ENCODE measurements at regions not wholly inside any gene's neighbourhood (a gene's known extent, or its start where the extent isn't known, plus 50 kb on each side); places are given as distances from the start of the nearest gene placed in this dataset.

DNA sequence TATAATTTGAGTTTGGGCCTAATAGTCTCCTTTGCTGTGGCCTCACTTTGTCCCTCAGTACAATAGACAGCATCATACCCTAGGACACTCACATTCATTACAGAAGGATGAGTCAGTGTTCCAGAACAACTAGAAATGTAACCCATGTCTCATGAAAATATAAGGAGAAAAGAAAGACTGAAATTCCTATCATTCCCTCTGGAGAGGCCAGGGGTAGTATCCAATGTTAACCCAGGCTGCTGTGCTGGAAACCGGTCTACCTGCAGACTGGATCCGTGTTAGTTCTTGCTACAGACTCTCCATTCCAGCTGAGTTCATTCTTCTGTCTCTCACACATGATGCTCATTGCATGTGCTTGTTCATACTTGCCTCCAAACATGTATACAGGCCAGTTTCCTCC, 75.8 kb upstream of the HOXC13 start:
- no peaks in the 10 kb centered on the region for H3K27me3 ChIP-seq
- H3K4me3 ChIP-seq: no peak overlapping the region
- H3K36me3 ChIP-seq: no peaks in the 10 kb centered on the region
- no peak overlapping the region for H3K27ac ChIP-seq
- H3K9me3 ChIP-seq: no peaks in the 10 kb centered on the region
- intact Hi-C loops (cut with DNase I): no loop called here
- TF ChIP-seq, protein P1, sequence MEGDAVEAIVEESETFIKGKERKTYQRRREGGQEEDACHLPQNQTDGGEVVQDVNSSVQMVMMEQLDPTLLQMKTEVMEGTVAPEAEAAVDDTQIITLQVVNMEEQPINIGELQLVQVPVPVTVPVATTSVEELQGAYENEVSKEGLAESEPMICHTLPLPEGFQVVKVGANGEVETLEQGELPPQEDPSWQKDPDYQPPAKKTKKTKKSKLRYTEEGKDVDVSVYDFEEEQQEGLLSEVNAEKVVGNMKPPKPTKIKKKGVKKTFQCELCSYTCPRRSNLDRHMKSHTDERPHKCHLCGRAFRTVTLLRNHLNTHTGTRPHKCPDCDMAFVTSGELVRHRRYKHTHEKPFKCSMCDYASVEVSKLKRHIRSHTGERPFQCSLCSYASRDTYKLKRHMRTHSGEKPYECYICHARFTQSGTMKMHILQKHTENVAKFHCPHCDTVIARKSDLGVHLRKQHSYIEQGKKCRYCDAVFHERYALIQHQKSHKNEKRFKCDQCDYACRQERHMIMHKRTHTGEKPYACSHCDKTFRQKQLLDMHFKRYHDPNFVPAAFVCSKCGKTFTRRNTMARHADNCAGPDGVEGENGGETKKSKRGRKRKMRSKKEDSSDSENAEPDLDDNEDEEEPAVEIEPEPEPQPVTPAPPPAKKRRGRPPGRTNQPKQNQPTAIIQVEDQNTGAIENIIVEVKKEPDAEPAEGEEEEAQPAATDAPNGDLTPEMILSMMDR (IDR thresholded peaks at IDR 0.05): no peak
- TF ChIP-seq POLR2A (IDR thresholded peaks at IDR 0.05) (no peak), EP300 (IDR thresholded peaks at IDR 0.05) (no peak)
- no peak for DNase-seq
- 79 to 96% (median 88%) methylated on average over 2 of the region's 2 CpGs for WGBS, 3 donors
- no peaks in the 10 kb centered on the region for H3K4me1 ChIP-seq (ENCODE audit: insufficient read depth)

DNA sequence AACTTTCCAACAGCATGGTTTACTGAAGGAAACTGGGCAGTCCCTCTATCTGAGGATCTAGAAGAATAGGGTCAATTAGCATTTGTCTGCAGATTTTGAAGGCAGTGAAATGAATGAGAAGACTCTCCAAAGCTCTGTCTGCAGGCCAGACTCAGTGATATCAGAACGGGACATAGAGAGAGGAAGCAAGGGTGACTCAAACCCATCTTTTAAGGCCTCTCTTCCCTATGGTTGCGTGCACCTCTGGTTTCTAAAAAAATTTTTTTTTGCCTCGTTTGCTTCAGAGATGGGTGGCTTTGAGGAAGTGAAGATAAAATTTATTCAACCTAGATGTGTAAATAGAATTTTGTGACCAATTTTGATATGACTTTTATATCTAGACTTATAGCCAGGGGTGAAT, 71.9 kb upstream of the HOXC13 start:
- no peak overlapping the region for H3K4me3 ChIP-seq
- H3K36me3 ChIP-seq: no peaks in the 10 kb centered on the region
- DNase-seq: no peak
- no peak for TF ChIP-seq POLR2A (IDR thresholded peaks at IDR 0.05)
- no peak for TF ChIP-seq EP300 (IDR thresholded peaks at IDR 0.05)
- TF ChIP-seq, protein P1 (IDR thresholded peaks at IDR 0.05): no peak
- H3K4me1 ChIP-seq (ENCODE audit: insufficient read depth): no peaks in the 10 kb centered on the region
- no peaks in the 10 kb centered on the region for H3K9me3 ChIP-seq
- 71 to 77% (median 76%) methylated on average over 3 of the region's 3 CpGs for WGBS, 3 donors
- intact Hi-C loops (cut with DNase I): no loop called here
- H3K27ac ChIP-seq: no peak overlapping the region
- no peaks in the 10 kb centered on the region for H3K27me3 ChIP-seq

DNA sequence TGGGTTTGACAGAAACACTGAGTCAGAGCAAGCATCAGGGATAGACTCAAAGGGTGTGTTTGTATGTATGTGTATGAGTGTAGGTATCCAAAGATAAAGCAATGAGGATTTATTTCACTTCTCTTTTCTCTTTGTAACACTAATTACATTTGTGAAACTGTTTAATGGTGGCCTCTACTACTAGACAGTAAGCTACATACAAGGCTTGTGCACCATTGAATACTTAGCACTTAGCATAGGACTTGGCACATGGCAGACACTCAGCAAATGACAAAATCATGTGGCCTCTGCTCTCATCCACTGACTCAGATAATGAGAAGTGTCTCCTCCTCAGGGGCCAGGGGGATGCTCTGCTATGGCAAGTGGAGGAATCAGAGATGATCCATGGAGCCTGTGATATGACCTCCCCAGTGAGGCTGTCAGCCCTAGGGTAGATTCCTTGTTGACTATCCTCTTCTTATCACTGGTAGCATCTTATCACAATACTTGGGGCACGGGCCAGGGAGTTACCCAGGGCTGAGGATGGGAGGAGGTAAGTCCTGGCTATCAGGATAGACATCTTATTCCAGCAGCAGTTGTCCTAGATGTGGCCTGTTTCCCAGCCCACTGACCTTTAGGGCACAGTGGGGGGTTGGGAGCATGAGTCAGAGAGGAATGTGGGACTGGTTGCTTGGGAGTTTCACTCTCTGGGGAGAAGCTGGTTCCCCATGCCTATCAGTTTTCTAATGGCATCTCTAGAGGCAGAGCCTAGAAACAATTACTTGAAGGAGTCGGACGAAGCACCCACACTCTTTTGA, 71.2 kb upstream of the HOXC13 start:
- 15 to 73% (median 19%) methylated on average over 3 of the region's 3 CpGs for WGBS, 3 donors
- Histone ChIP-seq H3K9me3 (no peaks in the 10 kb centered on the region), H3K27me3 (no peaks in the 10 kb centered on the region), H3K27ac (no peak overlapping the region), H3K4me1 (ENCODE audit: insufficient read depth) (no peaks in the 10 kb centered on the region), H3K4me3 (no peak overlapping the region), H3K36me3 (no peaks in the 10 kb centered on the region)
- intact Hi-C loops (cut with DNase I): no loop called here
- no peak for DNase-seq
- no peak for TF ChIP-seq EP300 (IDR thresholded peaks at IDR 0.05)
- TF ChIP-seq POLR2A (IDR thresholded peaks at IDR 0.05): no peak
- TF ChIP-seq, protein P1 (IDR thresholded peaks at IDR 0.05): no peak

DNA sequence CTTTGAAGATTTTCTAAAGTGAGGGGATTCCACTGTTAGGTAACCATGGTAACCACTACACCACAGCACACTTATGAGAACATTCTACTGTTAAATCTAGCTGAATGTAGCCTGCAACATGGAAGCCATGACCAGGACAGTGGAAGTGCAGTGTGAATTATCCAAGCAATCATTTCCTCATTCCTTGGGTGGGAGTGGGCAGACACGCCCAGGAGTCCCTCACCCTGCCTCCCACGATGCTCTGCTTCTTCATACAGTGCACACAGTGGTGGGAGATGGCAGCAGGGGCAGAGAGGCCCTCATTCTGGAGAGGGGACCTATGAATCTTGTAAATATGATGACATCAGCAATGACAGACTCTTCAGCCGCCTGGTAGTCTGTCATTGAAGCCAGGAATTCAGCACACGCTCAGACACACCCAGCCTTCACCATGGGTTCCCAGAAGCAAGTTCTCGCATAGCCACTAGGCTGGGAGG, 70.1 kb upstream of the HOXC13 start:
- no peaks in the 10 kb centered on the region for H3K9me3 ChIP-seq
- WGBS, 3 donors: 61 to 76% (median 70%) methylated on average over 5 of the region's 5 CpGs
- no peaks in the 10 kb centered on the region for H3K27me3 ChIP-seq
- DNase-seq: no peak
- no peak for TF ChIP-seq POLR2A (IDR thresholded peaks at IDR 0.05)
- TF ChIP-seq, protein P1 (IDR thresholded peaks at IDR 0.05): no peak
- no peak for TF ChIP-seq EP300 (IDR thresholded peaks at IDR 0.05)
- no peak overlapping the region for H3K27ac ChIP-seq
- no peak overlapping the region for H3K4me3 ChIP-seq
- no peaks in the 10 kb centered on the region for H3K4me1 ChIP-seq (ENCODE audit: insufficient read depth)
- intact Hi-C loops (cut with DNase I): no loop called here
- no peaks in the 10 kb centered on the region for H3K36me3 ChIP-seq

Measured in ovary (tissue), 7 donors.